ENCODE measurements at regions not wholly inside any gene's neighbourhood (a gene's known extent, or its start where the extent isn't known, plus 50 kb on each side); places are given as distances from the start of the nearest gene placed in this dataset.

- no peak for TF ChIP-seq CTCF (IDR thresholded peaks at IDR 0.05)
- TF ChIP-seq POLR2A (IDR thresholded peaks at IDR 0.05) = no peak
These were observed 127.4 kb upstream of the ANO5 start for GRCh38 chr11:22065472-22065871.

All from body of pancreas (tissue), 4 donors.